Activated B cell treated with CpG ODN at 0.5 μM for 24 hours (primary cell): ENCODE measurements at regions not wholly inside any gene's neighbourhood (a gene's known extent, or its start where the extent isn't known, plus 50 kb on each side); places are given as distances from the start of the nearest gene placed in this dataset.

Experiments used
- ATAC-seq: fragments of 200-7000 bp; cut with Tn5 transposase; one replicate; pipeline ENCODE4 v1.10.0; 2021; ENCODE audit warnings: low read depth, mild to moderate bottlenecking, moderate library complexity
- CTCF ChIA-PET: fragments of 350-600 bp; sonication (Branson Sonifier 250); formaldehyde crosslinking; loops from one replicate; lab custom pipeline; 2021; ENCODE audit warnings: antibody characterized with exemption; lab: Charles Lee
- POLR2A ChIA-PET: fragments of 350-600 bp; sonication (Branson Sonifier 250); formaldehyde crosslinking; loops from one replicate; lab custom pipeline; 2021; ENCODE audit warnings: antibody characterized with exemption; lab: Charles Lee
- DNase-seq: peaks from one replicate; pipeline ENCODE4 v3.0.0; 2022
- H3K27ac Mint-ChIP-seq: one replicate; pipeline ENCODE4 v1.8.0; 2020; ENCODE audit warnings: mixed read lengths
- H3K27me3 Mint-ChIP-seq: one replicate; pipeline ENCODE4 v1.8.0; 2021; ENCODE audit warnings: mixed read lengths
- H3K36me3 Mint-ChIP-seq: one replicate; pipeline ENCODE4 v1.8.0; 2021; ENCODE audit warnings: low read depth, mixed read lengths
- H3K4me1 Mint-ChIP-seq: one replicate; pipeline ENCODE4 v1.8.0; 2021; ENCODE audit warnings: mixed read lengths
- H3K4me3 Mint-ChIP-seq: one replicate; pipeline ENCODE4 v1.8.0; 2020; ENCODE audit warnings: mild to moderate bottlenecking, mixed read lengths
- H3K9me3 Mint-ChIP-seq: one replicate; pipeline ENCODE4 v1.8.0; 2020; ENCODE audit warnings: mixed read lengths
- intact Hi-C: fragments of 100-400 bp; cut with micrococcal nuclease; formaldehyde crosslinking; loops from one replicate; pipeline ENCODE4 v1.15.1; 2024
- TF ChIP-seq, protein P1 (sequence below): fragments of 200-600 bp; IDR thresholded peaks from one replicate; pipeline ENCODE4 v1.8.0; 2022; ENCODE audit warnings: antibody characterized with exemption, mild to moderate bottlenecking

DNA sequence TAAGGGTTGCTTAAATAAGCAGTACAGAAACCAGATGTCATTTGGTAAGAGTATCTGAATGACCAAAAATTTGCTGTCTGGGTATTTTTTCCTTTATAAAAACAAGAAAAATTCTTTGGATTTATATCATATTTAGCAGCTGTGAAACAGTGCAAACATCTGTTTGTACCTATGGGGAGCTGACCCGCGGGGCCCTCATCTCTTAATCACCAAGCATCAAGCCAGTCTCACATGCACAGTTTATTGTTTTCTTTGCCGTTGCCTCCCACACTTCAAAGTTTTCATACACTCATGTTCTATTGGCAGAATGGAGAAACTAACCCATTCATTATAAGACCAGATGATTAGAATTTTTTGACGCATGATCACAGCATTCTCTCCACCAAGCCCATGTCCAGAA, 142.2 kb downstream of the BMP4 start:
- ChIA-PET POLR2A (no interaction called here), CTCF (no interaction called here)
- TF ChIP-seq, protein P1, sequence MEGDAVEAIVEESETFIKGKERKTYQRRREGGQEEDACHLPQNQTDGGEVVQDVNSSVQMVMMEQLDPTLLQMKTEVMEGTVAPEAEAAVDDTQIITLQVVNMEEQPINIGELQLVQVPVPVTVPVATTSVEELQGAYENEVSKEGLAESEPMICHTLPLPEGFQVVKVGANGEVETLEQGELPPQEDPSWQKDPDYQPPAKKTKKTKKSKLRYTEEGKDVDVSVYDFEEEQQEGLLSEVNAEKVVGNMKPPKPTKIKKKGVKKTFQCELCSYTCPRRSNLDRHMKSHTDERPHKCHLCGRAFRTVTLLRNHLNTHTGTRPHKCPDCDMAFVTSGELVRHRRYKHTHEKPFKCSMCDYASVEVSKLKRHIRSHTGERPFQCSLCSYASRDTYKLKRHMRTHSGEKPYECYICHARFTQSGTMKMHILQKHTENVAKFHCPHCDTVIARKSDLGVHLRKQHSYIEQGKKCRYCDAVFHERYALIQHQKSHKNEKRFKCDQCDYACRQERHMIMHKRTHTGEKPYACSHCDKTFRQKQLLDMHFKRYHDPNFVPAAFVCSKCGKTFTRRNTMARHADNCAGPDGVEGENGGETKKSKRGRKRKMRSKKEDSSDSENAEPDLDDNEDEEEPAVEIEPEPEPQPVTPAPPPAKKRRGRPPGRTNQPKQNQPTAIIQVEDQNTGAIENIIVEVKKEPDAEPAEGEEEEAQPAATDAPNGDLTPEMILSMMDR: no peak

GRCh38 chr14:53810221-53810620, 146.4 kb downstream of the BMP4 start:
- ATAC-seq (no peak), DNase-seq (no peak)
- TF ChIP-seq, protein P1: no peak
- peaks cover 2% of the 10 kb centered on the region for H3K9me3 Mint-ChIP-seq
- H3K36me3 Mint-ChIP-seq: no peaks in the 10 kb centered on the region
- ChIA-PET POLR2A (no interaction called here), CTCF (no interaction called here)
- no peak overlapping the region for H3K4me3 Mint-ChIP-seq
- H3K4me1 Mint-ChIP-seq: no peaks in the 10 kb centered on the region
- H3K27ac Mint-ChIP-seq: no peak overlapping the region
- no peaks in the 10 kb centered on the region for H3K27me3 Mint-ChIP-seq
- intact Hi-C loops: no loop called here

More for the DNA sequence above, 142.2 kb downstream of the BMP4 start:
- DNase-seq: no peak
- no peaks in the 10 kb centered on the region for H3K4me1 Mint-ChIP-seq
- no peak overlapping the region for H3K4me3 Mint-ChIP-seq
- no peaks in the 10 kb centered on the region for H3K36me3 Mint-ChIP-seq
- ATAC-seq: no peak
- intact Hi-C loops: no loop called here
- no peaks in the 10 kb centered on the region for H3K27me3 Mint-ChIP-seq
- no peak overlapping the region for H3K27ac Mint-ChIP-seq
- H3K9me3 Mint-ChIP-seq: no peaks in the 10 kb centered on the region

GRCh38 chr14:53808042-53808441, 148.6 kb downstream of the BMP4 start:
- H3K27me3 Mint-ChIP-seq: no peaks in the 10 kb centered on the region
- CTCF ChIA-PET: no interaction called here

GRCh38 chr14:53807542-53807941, 149.1 kb downstream of the BMP4 start:
- Mint-ChIP-seq H3K4me3 (no peak overlapping the region), H3K4me1 (no peaks in the 10 kb centered on the region), H3K9me3 (peaks cover 6% of the 10 kb centered on the region), H3K27me3 (no peaks in the 10 kb centered on the region), H3K27ac (no peak overlapping the region), H3K36me3 (no peaks in the 10 kb centered on the region)
- ATAC-seq (no peak), DNase-seq (no peak)
- TF ChIP-seq, protein P1: no peak
- ChIA-PET CTCF (no interaction called here), POLR2A (no interaction called here)
- intact Hi-C loops: no loop called here

More at GRCh38 chr14:53808042-53808441, 148.6 kb downstream of the BMP4 start:
- no peaks in the 10 kb centered on the region for H3K4me1 Mint-ChIP-seq
- no peak for ATAC-seq
- no peak for DNase-seq
- intact Hi-C loops: no loop called here
- no peaks in the 10 kb centered on the region for H3K36me3 Mint-ChIP-seq
- POLR2A ChIA-PET: no interaction called here
- no peak overlapping the region for H3K4me3 Mint-ChIP-seq
- H3K9me3 Mint-ChIP-seq: peaks cover 6% of the 10 kb centered on the region
- TF ChIP-seq, protein P1: no peak
- H3K27ac Mint-ChIP-seq: no peak overlapping the region

DNA sequence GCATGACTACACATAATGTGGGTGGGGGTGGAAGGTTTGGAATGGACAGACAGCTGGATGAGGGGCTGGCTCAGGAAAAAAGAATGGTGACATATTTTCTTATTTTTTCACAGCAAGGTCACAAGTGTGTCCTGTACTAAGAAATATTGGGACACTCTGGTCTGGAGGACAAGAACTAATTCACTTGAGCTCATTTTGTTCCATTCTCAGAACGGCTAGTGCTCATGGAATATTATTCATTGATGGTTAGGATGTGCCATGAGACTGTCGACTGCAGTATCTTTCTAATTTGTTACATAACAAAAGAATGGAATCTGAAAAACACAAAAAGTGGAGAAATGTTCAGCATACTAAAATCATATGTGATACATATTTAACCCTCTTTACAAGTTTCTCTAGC, 149.5 kb downstream of the BMP4 start:
- no peak for DNase-seq
- H3K9me3 Mint-ChIP-seq: peaks cover 9% of the 10 kb centered on the region
- POLR2A ChIA-PET: no interaction called here
- no peak for ATAC-seq
- no peaks in the 10 kb centered on the region for H3K36me3 Mint-ChIP-seq
- no peaks in the 10 kb centered on the region for H3K4me1 Mint-ChIP-seq
- H3K27ac Mint-ChIP-seq: no peak overlapping the region
- H3K4me3 Mint-ChIP-seq: no peak overlapping the region
- TF ChIP-seq, protein P1: no peak
- H3K27me3 Mint-ChIP-seq: no peaks in the 10 kb centered on the region
- CTCF ChIA-PET: no interaction called here
- intact Hi-C loops: no loop called here
